SIG-M5 treated with dmso at 0.1 percent for 504 hours (cell line): ENCODE measurements at regions not wholly inside any gene's neighbourhood (a gene's known extent, or its start where the extent isn't known, plus 50 kb on each side); places are given as distances from the start of the nearest gene placed in this dataset.
A peak's percentile ranks its signal among the peaks of the same experiment; 100 is the strongest.

Experiments
- DNase-seq: peaks from one replicate; lab custom pipeline; 2025; ENCODE audit not compliant: unreplicated experiment; lab: John Stamatoyannopoulos, UW

GRCh38 chr6:2505624-2506023 is 245.1 kb downstream of the MYLK4 start:
- DNase-seq = no peak

GRCh38 chr6:2504495-2505064 is 246.1 kb downstream of the MYLK4 start:
- DNase-seq = no peak

- DNase-seq = peak; percentile 16
Observed at GRCh38 chr6:2503816-2504494, 246.8 kb downstream of the MYLK4 start.

- DNase-seq = no peak
Observed at GRCh38 chr6:2502998-2503674, 247.6 kb downstream of the MYLK4 start.

- no peak for DNase-seq
Observed at GRCh38 chr6:2502096-2502997, 248.4 kb downstream of the MYLK4 start.

- no peak for DNase-seq
Observed at GRCh38 chr6:2497922-2498623, 252.6 kb downstream of the MYLK4 start.

- DNase-seq = no peak
Observed at GRCh38 chr6:2496291-2496690, 250.9 kb upstream of the GMDS start.

GRCh38 chr6:2492686-2493523 is 247.5 kb upstream of the GMDS start:
- no peak for DNase-seq

GRCh38 chr6:2491137-2491536 is 245.7 kb upstream of the GMDS start:
- no peak for DNase-seq

GRCh38 chr6:2488578-2488977 is 243.2 kb upstream of the GMDS start:
- no peak for DNase-seq

- DNase-seq = no peak
Observed at GRCh38 chr6:2485116-2485515, 239.7 kb upstream of the GMDS start.

- DNase-seq = no peak
Observed at GRCh38 chr6:2482773-2483172, 237.4 kb upstream of the GMDS start.

GRCh38 chr6:2481307-2481706 is 235.9 kb upstream of the GMDS start:
- DNase-seq = no peak

GRCh38 chr6:2480267-2480966 is 235.0 kb upstream of the GMDS start:
- DNase-seq = peak; percentile 36

- no peak for DNase-seq
Observed at GRCh38 chr6:2478200-2478599, 232.8 kb upstream of the GMDS start.

GRCh38 chr6:2477666-2478065 is 232.3 kb upstream of the GMDS start:
- DNase-seq = no peak

GRCh38 chr6:2477250-2477649 is 231.8 kb upstream of the GMDS start:
- DNase-seq = no peak

- peak; percentile 8 for DNase-seq
Observed at GRCh38 chr6:2476376-2476775, 231.0 kb upstream of the GMDS start.

- no peak for DNase-seq
Observed at GRCh38 chr6:2471472-2471871, 226.1 kb upstream of the GMDS start.
